ENCODE measurements at regions not wholly inside any gene's neighbourhood (a gene's known extent, or its start where the extent isn't known, plus 50 kb on each side); places are given as distances from the start of the nearest gene placed in this dataset.

GRCh38 chr3:59538753-59539432 is 489.1 kb upstream of the CFAP20DC start:
- no peak overlapping the region for H3K4me2 ChIP-seq (ENCODE audit: low read length)

GRCh38 chr3:59535791-59536221 is 486.0 kb upstream of the CFAP20DC start:
- H3K27me3 ChIP-seq (ENCODE audit: control insufficient read depth, insufficient read depth, low read length): no peaks in the 10 kb centered on the region
- H3K36me3 ChIP-seq (ENCODE audit: insufficient read depth, low read length): no peaks in the 10 kb centered on the region
- no peaks in the 10 kb centered on the region for H3K9me3 ChIP-seq (replicated peaks; ENCODE audit: low read length)
- no peak overlapping the region for H3K4me3 ChIP-seq (ENCODE audit: low read length)
- H3K9ac ChIP-seq (ENCODE audit: low read depth, low read length): no peak overlapping the region
- H3K4me1 ChIP-seq (ENCODE audit: control insufficient read depth, insufficient read depth, low read length): peaks cover 32% of the 10 kb centered on the region
- peak overlapping the region; percentile 23 for H3K4me2 ChIP-seq (ENCODE audit: low read length)

More at GRCh38 chr3:59538753-59539432, 489.1 kb upstream of the CFAP20DC start:
- Histone ChIP-seq H3K4me1 (ENCODE audit: control insufficient read depth, insufficient read depth, low read length) (peaks cover 34% of the 10 kb centered on the region), H3K9me3 (replicated peaks; ENCODE audit: low read length) (no peaks in the 10 kb centered on the region), H3K9ac (ENCODE audit: low read depth, low read length) (no peak overlapping the region), H3K27me3 (ENCODE audit: control insufficient read depth, insufficient read depth, low read length) (no peaks in the 10 kb centered on the region), H3K4me3 (ENCODE audit: low read length) (no peak overlapping the region), H3K36me3 (ENCODE audit: insufficient read depth, low read length) (no peaks in the 10 kb centered on the region)

GRCh38 chr3:59531994-59532393 is 482.2 kb upstream of the CFAP20DC start:
- H3K9ac ChIP-seq (ENCODE audit: low read depth, low read length): no peak overlapping the region
- H3K4me3 ChIP-seq (ENCODE audit: low read length): no peak overlapping the region
- no peak overlapping the region for H3K4me2 ChIP-seq (ENCODE audit: low read length)
- peaks cover 15% of the 10 kb centered on the region for H3K4me1 ChIP-seq (ENCODE audit: control insufficient read depth, insufficient read depth, low read length)
- H3K36me3 ChIP-seq (ENCODE audit: insufficient read depth, low read length): no peaks in the 10 kb centered on the region
- H3K27me3 ChIP-seq (ENCODE audit: control insufficient read depth, insufficient read depth, low read length): no peaks in the 10 kb centered on the region
- no peaks in the 10 kb centered on the region for H3K9me3 ChIP-seq (replicated peaks; ENCODE audit: low read length)

GRCh38 chr3:59531066-59531745 is 481.4 kb upstream of the CFAP20DC start:
- Histone ChIP-seq H3K9ac (ENCODE audit: low read depth, low read length) (no peak overlapping the region), H3K9me3 (replicated peaks; ENCODE audit: low read length) (no peaks in the 10 kb centered on the region), H3K27me3 (ENCODE audit: control insufficient read depth, insufficient read depth, low read length) (no peaks in the 10 kb centered on the region), H3K4me1 (ENCODE audit: control insufficient read depth, insufficient read depth, low read length) (peaks cover 10% of the 10 kb centered on the region), H3K4me3 (ENCODE audit: low read length) (no peak overlapping the region), H3K4me2 (ENCODE audit: low read length) (no peak overlapping the region), H3K36me3 (ENCODE audit: insufficient read depth, low read length) (no peaks in the 10 kb centered on the region)

GRCh38 chr3:59528251-59528650 is 478.4 kb upstream of the CFAP20DC start:
- H3K9me3 ChIP-seq (replicated peaks; ENCODE audit: low read length): no peaks in the 10 kb centered on the region
- no peak overlapping the region for H3K9ac ChIP-seq (ENCODE audit: low read depth, low read length)
- H3K4me1 ChIP-seq (ENCODE audit: control insufficient read depth, insufficient read depth, low read length): no peaks in the 10 kb centered on the region
- no peak overlapping the region for H3K4me3 ChIP-seq (ENCODE audit: low read length)
- no peak overlapping the region for H3K4me2 ChIP-seq (ENCODE audit: low read length)
- no peaks in the 10 kb centered on the region for H3K27me3 ChIP-seq (ENCODE audit: control insufficient read depth, insufficient read depth, low read length)
- H3K36me3 ChIP-seq (ENCODE audit: insufficient read depth, low read length): no peaks in the 10 kb centered on the region

- Histone ChIP-seq H3K9me3 (replicated peaks; ENCODE audit: low read length) (no peaks in the 10 kb centered on the region), H3K9ac (ENCODE audit: low read depth, low read length) (no peak overlapping the region), H3K4me3 (ENCODE audit: low read length) (no peak overlapping the region)
Observed at GRCh38 chr3:59527493-59527892, 477.7 kb upstream of the CFAP20DC start.

GRCh38 chr3:59526999-59527398 is 477.2 kb upstream of the CFAP20DC start:
- H3K27me3 ChIP-seq (ENCODE audit: control insufficient read depth, insufficient read depth, low read length): no peaks in the 10 kb centered on the region
- H3K4me1 ChIP-seq (ENCODE audit: control insufficient read depth, insufficient read depth, low read length): no peaks in the 10 kb centered on the region
- H3K9me3 ChIP-seq (replicated peaks; ENCODE audit: low read length): no peaks in the 10 kb centered on the region
- no peaks in the 10 kb centered on the region for H3K36me3 ChIP-seq (ENCODE audit: insufficient read depth, low read length)
- H3K4me2 ChIP-seq (ENCODE audit: low read length): no peak overlapping the region
- no peak overlapping the region for H3K4me3 ChIP-seq (ENCODE audit: low read length)
- H3K9ac ChIP-seq (ENCODE audit: low read depth, low read length): no peak overlapping the region

More at GRCh38 chr3:59527493-59527892, 477.7 kb upstream of the CFAP20DC start:
- H3K4me2 ChIP-seq (ENCODE audit: low read length): no peak overlapping the region
- H3K4me1 ChIP-seq (ENCODE audit: control insufficient read depth, insufficient read depth, low read length): no peaks in the 10 kb centered on the region
- no peaks in the 10 kb centered on the region for H3K27me3 ChIP-seq (ENCODE audit: control insufficient read depth, insufficient read depth, low read length)
- no peaks in the 10 kb centered on the region for H3K36me3 ChIP-seq (ENCODE audit: insufficient read depth, low read length)

- Histone ChIP-seq H3K9ac (ENCODE audit: low read depth, low read length) (no peak overlapping the region), H3K27me3 (ENCODE audit: control insufficient read depth, insufficient read depth, low read length) (no peaks in the 10 kb centered on the region), H3K4me1 (ENCODE audit: control insufficient read depth, insufficient read depth, low read length) (no peaks in the 10 kb centered on the region)
Observed at GRCh38 chr3:59522550-59522949, 472.7 kb upstream of the CFAP20DC start.

GRCh38 chr3:59519094-59519493 is 469.3 kb upstream of the CFAP20DC start:
- H3K27me3 ChIP-seq (ENCODE audit: control insufficient read depth, insufficient read depth, low read length): no peaks in the 10 kb centered on the region
- H3K4me3 ChIP-seq (ENCODE audit: low read length): no peak overlapping the region

More at GRCh38 chr3:59522550-59522949, 472.7 kb upstream of the CFAP20DC start:
- Histone ChIP-seq H3K9me3 (replicated peaks; ENCODE audit: low read length) (no peaks in the 10 kb centered on the region), H3K4me2 (ENCODE audit: low read length) (no peak overlapping the region), H3K4me3 (ENCODE audit: low read length) (no peak overlapping the region), H3K36me3 (ENCODE audit: insufficient read depth, low read length) (no peaks in the 10 kb centered on the region)

GRCh38 chr3:59518283-59519055 is 468.6 kb upstream of the CFAP20DC start:
- no peaks in the 10 kb centered on the region for H3K9me3 ChIP-seq (replicated peaks; ENCODE audit: low read length)
- H3K4me2 ChIP-seq (ENCODE audit: low read length): no peak overlapping the region
- H3K4me1 ChIP-seq (ENCODE audit: control insufficient read depth, insufficient read depth, low read length): no peaks in the 10 kb centered on the region
- no peak overlapping the region for H3K4me3 ChIP-seq (ENCODE audit: low read length)
- no peaks in the 10 kb centered on the region for H3K36me3 ChIP-seq (ENCODE audit: insufficient read depth, low read length)
- H3K27me3 ChIP-seq (ENCODE audit: control insufficient read depth, insufficient read depth, low read length): no peaks in the 10 kb centered on the region
- H3K9ac ChIP-seq (ENCODE audit: low read depth, low read length): no peak overlapping the region

More at GRCh38 chr3:59519094-59519493, 469.3 kb upstream of the CFAP20DC start:
- H3K4me2 ChIP-seq (ENCODE audit: low read length): no peak overlapping the region
- H3K9me3 ChIP-seq (replicated peaks; ENCODE audit: low read length): no peaks in the 10 kb centered on the region
- no peaks in the 10 kb centered on the region for H3K4me1 ChIP-seq (ENCODE audit: control insufficient read depth, insufficient read depth, low read length)
- no peak overlapping the region for H3K9ac ChIP-seq (ENCODE audit: low read depth, low read length)
- H3K36me3 ChIP-seq (ENCODE audit: insufficient read depth, low read length): no peaks in the 10 kb centered on the region

GRCh38 chr3:59517388-59517787 is 467.6 kb upstream of the CFAP20DC start:
- no peak overlapping the region for H3K4me2 ChIP-seq (ENCODE audit: low read length)
- H3K27me3 ChIP-seq (ENCODE audit: control insufficient read depth, insufficient read depth, low read length): no peaks in the 10 kb centered on the region
- no peaks in the 10 kb centered on the region for H3K9me3 ChIP-seq (replicated peaks; ENCODE audit: low read length)
- H3K36me3 ChIP-seq (ENCODE audit: insufficient read depth, low read length): no peaks in the 10 kb centered on the region
- H3K4me3 ChIP-seq (ENCODE audit: low read length): no peak overlapping the region
- no peak overlapping the region for H3K9ac ChIP-seq (ENCODE audit: low read depth, low read length)
- H3K4me1 ChIP-seq (ENCODE audit: control insufficient read depth, insufficient read depth, low read length): no peaks in the 10 kb centered on the region
